Pancreas (tissue), 10 donors: ENCODE measurements at regions not wholly inside any gene's neighbourhood (a gene's known extent, or its start where the extent isn't known, plus 50 kb on each side); places are given as distances from the start of the nearest gene placed in this dataset.

Experiments used
- ATAC-seq, 4 donors: fragments of 200-7000 bp; cut with Tn5 transposase; one replicate each; pipeline versions ENCODE4 v1.8.0 to v1.9.1; 2020; ENCODE audit warnings: mild to moderate bottlenecking in 4 of 4, moderate library complexity in 4 of 4
- DNase-seq, 6 donors: peaks; one replicate each; pipeline ENCODE4 v3.0.0-alpha.2; 2020
- FAIRE-seq: peaks from 2 replicates; lab custom pipeline; 2012; peaks lifted over from hg19 to GRCh38; lab: Jason Lieb, UNC
- H3K27ac ChIP-seq, 4 donors: fragments of 200-600 bp; sonication (generic); 1 replicate in 3 of 4; 2 replicates in 1 of 4; pipeline versions ENCODE4 v1.5.0 to v1.8.0; 2020
- H3K27me3 ChIP-seq, 4 donors: fragments of 200-600 bp; one replicate each; pipeline ENCODE4 v1.8.0; 2021
- H3K36me3 ChIP-seq, 3 donors: fragments of 200-600 bp; sonication (generic) in 1 of 3; one replicate each; pipeline versions ENCODE4 v1.5.0 to v1.8.0; 2020 to 2021
- H3K4me1 ChIP-seq, 3 donors: fragments of 200-600 bp; one replicate each; pipeline ENCODE4 v1.8.0; 2021
- H3K4me3 ChIP-seq, 4 donors: fragments of 200-600 bp; sonication (generic) in 2 of 4; one replicate each; pipeline versions ENCODE4 v1.5.0 to v1.8.0; 2020 to 2021
- H3K9me3 ChIP-seq, 4 donors: fragments of 200-600 bp; one replicate each; pipeline ENCODE4 v1.8.0; 2021
- CTCF ChIP-seq, 4 donors: fragments of 200-600 bp; sonication (generic) in 3 of 4; IDR thresholded peaks; one replicate each; pipeline versions ENCODE4 v1.5.0 to v1.8.0; 2021; ENCODE audit warnings: antibody characterized with exemption in 4 of 4
- WGBS, 2 donors: extraction: QIAGEN DNeasy Blood & Tissue Kit; methylation state at CpG; one replicate each; pipeline ENCODE4 v1.1.7; 2013; 5-methylcytosine and 5-hydroxymethylcytosine counted together
- intact Hi-C, 3 donors: fragments of 100-400 bp; cut with DNase I; formaldehyde crosslinking; loops; one replicate each; pipeline versions ENCODE4 v1.11.1 to v1.14.2; 2022
- donor health status: healthy with polysubstance abuse.
- donor health status: DM: no; HTN: no; CAD: no; lungs with moderate emphysema.
- donor health status: DM: no; HTN: no; CAD: no.
- donor health status: control.
- donor health status: control.
- donor health status: Bipolar disorder and iron deficiency.
- donor health status: DM: yes; HTN: yes; CAD: no.
- donor health status: DM: no; HTN: no; CAD: no.
- donor health status: DM: no; HTN: no; CAD: no.
- donor health status: DM: yes; HTN: yes; CAD: no.

- intact Hi-C loops, result no loop called here
- FAIRE-seq, result no peak
- H3K4me3 ChIP-seq, result no peak overlapping the region
- ATAC-seq, result no peak
- H3K27ac ChIP-seq, result no peak overlapping the region
- DNase-seq, result no peak
- 26 to 43% methylated on average over 4 of the region's 4 CpGs for WGBS, 2 donors
- no peaks in the 10 kb centered on the region for H3K36me3 ChIP-seq
- H3K4me1 ChIP-seq, result no peaks in the 10 kb centered on the region
- no peaks in the 10 kb centered on the region for H3K9me3 ChIP-seq
- no peak for TF ChIP-seq CTCF (IDR thresholded peaks at IDR 0.05)
- no peaks in the 10 kb centered on the region for H3K27me3 ChIP-seq
These were observed 93.8 kb downstream of the HS3ST1 start for GRCh38 chr4:11334887-11335286.

GRCh38 chr4:11328401-11328800, 100.3 kb downstream of the HS3ST1 start:
- no peaks in the 10 kb centered on the region for H3K4me1 ChIP-seq
- H3K27ac ChIP-seq, result no peak overlapping the region
- intact Hi-C loops, result no loop called here
- H3K9me3 ChIP-seq, result no peaks in the 10 kb centered on the region
- H3K27me3 ChIP-seq, result no peaks in the 10 kb centered on the region
- no peaks in the 10 kb centered on the region for H3K36me3 ChIP-seq
- WGBS, 2 donors, result 29 to 36% methylated on average over 2 of the region's 2 CpGs
- no peak overlapping the region for H3K4me3 ChIP-seq
- no peak for FAIRE-seq
- no peak for DNase-seq
- no peak for TF ChIP-seq CTCF (IDR thresholded peaks at IDR 0.05)
- no peak for ATAC-seq

DNA sequence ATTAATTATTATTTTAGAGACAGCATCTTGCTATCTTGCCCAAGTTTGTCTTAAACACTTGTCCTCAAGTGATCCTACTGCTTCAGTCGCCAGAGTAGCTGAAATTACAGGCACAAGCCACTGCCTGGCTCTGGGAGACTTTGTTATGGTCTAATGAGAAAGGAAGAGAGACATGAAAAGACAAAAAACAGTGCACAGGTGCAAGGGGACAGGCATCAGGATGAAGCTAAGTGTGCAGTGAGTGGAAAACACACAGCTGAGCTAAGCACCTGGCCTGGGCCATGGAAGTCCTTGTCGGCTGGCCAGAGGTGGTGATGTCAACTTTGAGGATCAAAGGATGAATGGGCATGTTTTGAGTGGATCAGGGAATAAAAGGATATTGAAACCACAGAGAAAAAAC, 102.7 kb downstream of the HS3ST1 start:
- H3K4me1 ChIP-seq, result no peaks in the 10 kb centered on the region
- H3K27ac ChIP-seq, result no peak overlapping the region
- no peak overlapping the region for H3K4me3 ChIP-seq
- no peak for FAIRE-seq
- 42 to 66% methylated on average over 2 of the region's 2 CpGs for WGBS, 2 donors
- no peaks in the 10 kb centered on the region for H3K27me3 ChIP-seq
- no peak for DNase-seq
- no peak for ATAC-seq
- intact Hi-C loops, result no loop called here
- H3K9me3 ChIP-seq, result no peaks in the 10 kb centered on the region
- H3K36me3 ChIP-seq, result no peaks in the 10 kb centered on the region
- TF ChIP-seq CTCF (IDR thresholded peaks at IDR 0.05), result no peak

DNA sequence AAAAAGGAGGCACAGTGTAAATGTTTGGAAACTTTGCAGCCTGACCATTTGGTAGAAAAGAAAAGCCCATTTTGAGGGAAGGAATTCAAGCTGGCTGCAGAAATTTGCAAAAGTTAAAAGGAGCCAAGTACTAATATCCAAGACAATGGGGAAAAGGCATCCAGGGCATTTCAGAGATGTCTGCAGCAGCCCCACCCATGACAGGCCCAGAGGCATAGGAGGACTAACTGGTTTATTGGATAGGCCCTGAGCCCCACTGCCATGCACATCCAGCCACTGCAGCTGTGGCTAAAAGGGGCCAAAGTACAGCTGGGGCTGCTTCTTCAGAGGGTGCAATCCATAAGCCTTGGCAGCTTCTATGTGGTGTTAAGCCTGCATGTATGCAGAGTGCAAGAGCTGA, 104.9 kb downstream of the HS3ST1 start:
- Histone ChIP-seq H3K9me3 (no peaks in the 10 kb centered on the region), H3K4me3 (no peak overlapping the region), H3K27ac (no peak overlapping the region), H3K36me3 (no peaks in the 10 kb centered on the region), H3K4me1 (no peaks in the 10 kb centered on the region), H3K27me3 (no peaks in the 10 kb centered on the region)
- intact Hi-C loops, result no loop called here
- no peak for TF ChIP-seq CTCF (IDR thresholded peaks at IDR 0.05)
- FAIRE-seq (no peak), ATAC-seq (no peak), DNase-seq (no peak)

DNA sequence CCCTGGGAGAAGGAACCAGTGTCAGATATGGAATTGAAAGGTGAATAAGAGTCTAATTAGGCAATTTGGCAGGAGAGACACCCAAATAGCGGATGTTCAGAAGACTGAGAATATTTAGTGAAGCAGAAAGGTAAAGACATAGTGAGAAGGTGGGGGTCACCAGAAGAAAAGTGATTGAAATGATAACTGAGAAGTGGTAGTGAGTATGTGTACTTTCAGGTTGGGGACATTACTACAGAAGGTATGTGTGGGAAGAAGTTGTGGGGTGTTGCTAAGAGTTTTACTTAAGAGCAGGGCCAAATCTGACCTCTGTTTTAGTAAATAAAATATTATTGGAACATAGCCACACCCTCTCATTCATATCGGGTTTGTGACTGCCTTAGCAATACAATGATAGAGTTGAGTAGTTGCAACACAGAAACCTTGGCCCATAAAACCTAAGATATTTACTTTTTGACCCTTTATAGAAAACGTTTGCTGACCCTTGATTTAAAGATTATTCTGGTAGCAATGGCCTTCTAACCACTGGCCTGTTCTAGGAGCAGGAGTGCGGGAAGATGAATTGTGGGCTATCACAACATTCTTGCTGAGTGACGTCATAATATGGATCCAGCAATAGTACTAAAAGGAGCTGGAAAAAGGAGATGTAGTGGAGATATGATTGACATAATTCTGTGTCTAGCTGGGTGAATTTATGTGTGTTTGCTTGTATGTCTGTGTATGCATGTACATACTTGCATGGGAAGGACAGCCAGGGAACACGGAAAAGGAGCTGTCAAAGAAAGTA, 115.3 kb downstream of the HS3ST1 start:
- H3K4me3 ChIP-seq, result no peak overlapping the region
- H3K27me3 ChIP-seq, result no peaks in the 10 kb centered on the region
- 50 to 66% methylated on average over 6 of the region's 6 CpGs for WGBS, 2 donors
- no peak for ATAC-seq
- H3K36me3 ChIP-seq, result no peaks in the 10 kb centered on the region
- H3K9me3 ChIP-seq, result no peaks in the 10 kb centered on the region
- no peaks in the 10 kb centered on the region for H3K4me1 ChIP-seq
- FAIRE-seq, result no peak
- DNase-seq, result no peak
- no peak for TF ChIP-seq CTCF (IDR thresholded peaks at IDR 0.05)
- intact Hi-C loops, result no loop called here
- H3K27ac ChIP-seq, result no peak overlapping the region
